GM12878 (cell line): ENCODE measurements at regions not wholly inside any gene's neighbourhood (a gene's known extent, or its start where the extent isn't known, plus 50 kb on each side); places are given as distances from the start of the nearest gene placed in this dataset.
A peak's percentile ranks its signal among the peaks of the same experiment; 100 is the strongest.

Experiments used
- ATAC-seq: fragments of 200-7000 bp; cut with Tn5 transposase; 3 replicates; pipeline ENCODE4 v1.9.1; 2020; ENCODE audit warnings: mild to moderate bottlenecking, moderate library complexity
- BruUV-seq: library from RNA; stranded (reverse); fragments of 400-500 nt; replicated peaks from 2 replicates; lab custom pipeline; 2021; lab: Mats Ljungman, UMichigan
- CTCF ChIA-PET: fragments of 300-600 bp; sonication (Branson Sonifier 250); formaldehyde crosslinking; extraction: SDS; loops from one replicate; lab custom pipeline; 2021; ENCODE audit warnings: inconsistent platforms; lab: Yijun Ruan, JAX
- POLR2A ChIA-PET: fragments of 350-600 bp; formaldehyde crosslinking; extraction: SDS; loops from one replicate; lab custom pipeline; 2021; ENCODE audit warnings: inconsistent platforms; lab: Charles Lee
- RAD21 ChIA-PET: fragments of 300-600 bp; sonication (Branson Sonifier 250); formaldehyde crosslinking; loops from one replicate; lab custom pipeline; 2023; ENCODE audit warnings: antibody characterized with exemption; ENCODE audit not compliant: unreplicated experiment; lab: Charles Lee
- SMC1A ChIA-PET: fragments of 300-600 bp; sonication (Branson Sonifier 250); formaldehyde crosslinking; loops from one replicate; lab custom pipeline; 2023; ENCODE audit not compliant: unreplicated experiment, uncharacterized antibody; lab: Charles Lee
- DNase-seq: peaks from one replicate; pipeline ENCODE4 v3.0.0-alpha.2; 2011; ENCODE audit warnings: low read depth, low spot score
- FAIRE-seq: peaks from 3 replicates; lab custom pipeline; 2011; peaks lifted over from hg19 to GRCh38; lab: Jason Lieb, UNC
- H2AFZ ChIP-seq: 2 replicates; pipeline ENCODE4 v1.6.0; 2011; ENCODE audit warnings: low read depth, low read length, control low read depth; ENCODE audit not compliant: control insufficient read depth
- H3K27ac ChIP-seq: 2 replicates; pipeline ENCODE4 v1.5.1; 2011; ENCODE audit warnings: control low read depth; ENCODE audit not compliant: control insufficient read depth, insufficient read depth
- H3K27me3 ChIP-seq, 2 experiments: replicated peaks in 1 of 2; 2 replicates each; pipeline versions ENCODE4 v1.6.0 to v1.6.1; 2011; ENCODE audit warnings: low read length in 1 of 2; ENCODE audit not compliant: control insufficient read depth in 2 of 2, insufficient read depth in 2 of 2
- H3K36me3 ChIP-seq, 2 experiments: 2 replicates each; pipeline ENCODE4 v1.5.1; 2011; ENCODE audit warnings: low read length in 1 of 2; ENCODE audit not compliant: control insufficient read depth in 2 of 2, insufficient read depth in 2 of 2
- H3K4me1 ChIP-seq: 2 replicates; pipeline ENCODE4 v1.6.1; 2011; ENCODE audit warnings: mild to moderate bottlenecking, low read length, moderate library complexity, mixed read lengths; ENCODE audit not compliant: control insufficient read depth, insufficient read depth
- H3K4me2 ChIP-seq: 2 replicates; pipeline ENCODE4 v1.6.0; 2011; ENCODE audit warnings: control low read depth; ENCODE audit not compliant: control insufficient read depth, insufficient read depth
- H3K4me3 ChIP-seq: fragments of 200-600 bp; sonication (generic); 2 replicates; pipeline ENCODE4 v1.5.1; 2016
- H3K79me2 ChIP-seq: 2 replicates; pipeline ENCODE4 v1.6.0; 2011; ENCODE audit warnings: low read length; ENCODE audit not compliant: control insufficient read depth, insufficient read depth
- H3K9ac ChIP-seq: 2 replicates; pipeline ENCODE4 v1.8.0; 2011; ENCODE audit warnings: low read length, control low read depth, mixed read lengths; ENCODE audit not compliant: control insufficient read depth, insufficient read depth
- H3K9me3 ChIP-seq: replicated peaks from 3 replicates; pipeline ENCODE4 v1.5.1; 2011; ENCODE audit warnings: mild to moderate bottlenecking, low read length; ENCODE audit not compliant: control insufficient read depth, insufficient read depth
- H4K20me1 ChIP-seq: 2 replicates; pipeline ENCODE4 v1.6.0; 2011; ENCODE audit not compliant: control insufficient read depth, insufficient read depth
- BRCA1 ChIP-seq: IDR thresholded peaks from 2 replicates; pipeline ENCODE4 v1.6.1; 2011; ENCODE audit warnings: low read depth, low read length, improper control_type of control experiment
- CBFB ChIP-seq: IDR thresholded peaks from 2 replicates; pipeline ENCODE4 v1.6.1; 2016; ENCODE audit warnings: antibody characterized with exemption, low read depth
- CHD2 ChIP-seq: IDR thresholded peaks from 2 replicates; pipeline ENCODE4 v1.6.1; 2011; ENCODE audit warnings: low read depth, low read length, improper control_type of control experiment, borderline replicate concordance
- FOXM1 ChIP-seq: IDR thresholded peaks from 2 replicates; pipeline ENCODE4 v1.6.1; 2012; ENCODE audit warnings: low read depth, mild to moderate bottlenecking, inconsistent platforms, low read length, moderate library complexity
- JUND ChIP-seq: IDR thresholded peaks from 2 replicates; pipeline ENCODE4 v1.6.1; 2012; ENCODE audit warnings: low read depth, mild to moderate bottlenecking, low read length, improper control_type of control experiment, moderate library complexity
- KDM1A ChIP-seq: fragments of 200-600 bp; sonication (generic); IDR thresholded peaks from 2 replicates; pipeline ENCODE4 v1.6.1; 2016; ENCODE audit warnings: borderline replicate concordance
- PAX5 ChIP-seq: IDR thresholded peaks from 2 replicates; pipeline ENCODE4 v1.6.1; 2011; ENCODE audit warnings: low read depth, low read length, borderline replicate concordance
- PML ChIP-seq: IDR thresholded peaks from 2 replicates; pipeline ENCODE4 v1.6.1; 2012; ENCODE audit warnings: low read length, inconsistent platforms
- SREBF2 ChIP-seq: IDR thresholded peaks from 2 replicates; pipeline ENCODE4 v1.6.1; 2012; ENCODE audit warnings: mild to moderate bottlenecking, low read length
- TAF1 ChIP-seq: IDR thresholded peaks from 2 replicates; pipeline ENCODE4 v1.6.1; 2011; ENCODE audit warnings: mild to moderate bottlenecking, low read depth, low read length, borderline replicate concordance
- in situ Hi-C: fragments of 300-500 bp; cut with MboI; formaldehyde crosslinking; loops from 9 replicates; pipeline ENCODE4 v1.14.3; 2018; ENCODE audit warnings: mixed read lengths
- intact Hi-C: fragments of 100-400 bp; cut with micrococcal nuclease; formaldehyde crosslinking; loops from one replicate; pipeline ENCODE4 v1.14.2; 2022; ENCODE audit not compliant: unreplicated experiment
- TF ChIP-seq, protein P1 (sequence below): IDR thresholded peaks from 2 replicates; pipeline ENCODE4 v1.6.1; 2012; ENCODE audit warnings: improper control_type of control experiment, low read depth, low read length; ENCODE audit not compliant: insufficient replicate concordance
- TF ChIP-seq, protein P2 (sequence below): IDR thresholded peaks from 2 replicates; pipeline ENCODE4 v1.6.1; 2012; ENCODE audit warnings: low read length, inconsistent platforms
- TF ChIP-seq, protein P3 (sequence below): fragments of 450-650 bp; IDR thresholded peaks from 2 replicates; pipeline ENCODE4 v1.6.1; 2014; ENCODE audit warnings: mild to moderate bottlenecking

DNA sequence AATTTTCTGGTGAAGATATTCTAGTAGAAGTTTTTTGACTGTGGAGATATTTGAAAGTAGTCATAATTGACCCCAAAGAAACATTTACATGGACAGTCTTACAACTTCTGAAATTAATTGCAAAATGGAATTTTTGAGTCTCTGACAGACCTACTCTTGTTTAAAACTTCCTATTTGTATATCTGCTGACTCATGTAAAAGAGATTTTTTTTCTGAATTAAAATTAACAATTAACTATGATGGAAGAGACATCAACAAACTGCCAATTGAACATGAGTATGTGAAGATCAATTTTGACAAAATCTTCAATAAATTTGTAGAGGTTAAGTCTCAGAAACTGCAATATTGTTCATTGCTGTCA is 108.5 kb upstream of the MAX start:
- SMC1A ChIA-PET, result interaction anchor here (0.5 to 1.0 kb wide), 6 partner anchors 12 to 618 kb away, joined by 3 to 4 read pairs (median 3); no protein-coding TSS in a partner anchor
- H3K4me1 ChIP-seq, result peaks cover 40% of the 10 kb centered on the region
- H3K36me3 ChIP-seq, result no peaks in the 10 kb centered on the region
- in situ Hi-C loops, result no loop called here
- H3K27ac ChIP-seq, result peak overlapping the region; percentile 21; the same call in 1 of the 2 replicates
- no peaks in the 10 kb centered on the region for H3K27me3 ChIP-seq
- no peak overlapping the region for H2AFZ ChIP-seq
- CTCF ChIA-PET, result no interaction called here
- DNase-seq (no peak), ATAC-seq (no peak), FAIRE-seq (no peak)
- no TSS peak for BruUV-seq
- no peaks in the 10 kb centered on the region for H3K79me2 ChIP-seq
- 0 out of 2 replicates have a peak overlapping the region, but pooled peaks have one; percentile 2 for H3K4me3 ChIP-seq
- POLR2A ChIA-PET, result no interaction called here
- no peak for TF ChIP-seq FOXM1
- TF ChIP-seq TAF1, result no peak
- TF ChIP-seq BRCA1, result no peak
- TF ChIP-seq PML, result no peak
- no peak for TF ChIP-seq SREBF2
- TF ChIP-seq, protein P1, sequence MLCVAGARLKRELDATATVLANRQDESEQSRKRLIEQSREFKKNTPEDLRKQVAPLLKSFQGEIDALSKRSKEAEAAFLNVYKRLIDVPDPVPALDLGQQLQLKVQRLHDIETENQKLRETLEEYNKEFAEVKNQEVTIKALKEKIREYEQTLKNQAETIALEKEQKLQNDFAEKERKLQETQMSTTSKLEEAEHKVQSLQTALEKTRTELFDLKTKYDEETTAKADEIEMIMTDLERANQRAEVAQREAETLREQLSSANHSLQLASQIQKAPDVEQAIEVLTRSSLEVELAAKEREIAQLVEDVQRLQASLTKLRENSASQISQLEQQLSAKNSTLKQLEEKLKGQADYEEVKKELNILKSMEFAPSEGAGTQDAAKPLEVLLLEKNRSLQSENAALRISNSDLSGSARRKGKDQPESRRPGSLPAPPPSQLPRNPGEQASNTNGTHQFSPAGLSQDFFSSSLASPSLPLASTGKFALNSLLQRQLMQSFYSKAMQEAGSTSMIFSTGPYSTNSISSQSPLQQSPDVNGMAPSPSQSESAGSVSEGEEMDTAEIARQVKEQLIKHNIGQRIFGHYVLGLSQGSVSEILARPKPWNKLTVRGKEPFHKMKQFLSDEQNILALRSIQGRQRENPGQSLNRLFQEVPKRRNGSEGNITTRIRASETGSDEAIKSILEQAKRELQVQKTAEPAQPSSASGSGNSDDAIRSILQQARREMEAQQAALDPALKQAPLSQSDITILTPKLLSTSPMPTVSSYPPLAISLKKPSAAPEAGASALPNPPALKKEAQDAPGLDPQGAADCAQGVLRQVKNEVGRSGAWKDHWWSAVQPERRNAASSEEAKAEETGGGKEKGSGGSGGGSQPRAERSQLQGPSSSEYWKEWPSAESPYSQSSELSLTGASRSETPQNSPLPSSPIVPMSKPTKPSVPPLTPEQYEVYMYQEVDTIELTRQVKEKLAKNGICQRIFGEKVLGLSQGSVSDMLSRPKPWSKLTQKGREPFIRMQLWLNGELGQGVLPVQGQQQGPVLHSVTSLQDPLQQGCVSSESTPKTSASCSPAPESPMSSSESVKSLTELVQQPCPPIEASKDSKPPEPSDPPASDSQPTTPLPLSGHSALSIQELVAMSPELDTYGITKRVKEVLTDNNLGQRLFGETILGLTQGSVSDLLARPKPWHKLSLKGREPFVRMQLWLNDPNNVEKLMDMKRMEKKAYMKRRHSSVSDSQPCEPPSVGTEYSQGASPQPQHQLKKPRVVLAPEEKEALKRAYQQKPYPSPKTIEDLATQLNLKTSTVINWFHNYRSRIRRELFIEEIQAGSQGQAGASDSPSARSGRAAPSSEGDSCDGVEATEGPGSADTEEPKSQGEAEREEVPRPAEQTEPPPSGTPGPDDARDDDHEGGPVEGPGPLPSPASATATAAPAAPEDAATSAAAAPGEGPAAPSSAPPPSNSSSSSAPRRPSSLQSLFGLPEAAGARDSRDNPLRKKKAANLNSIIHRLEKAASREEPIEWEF, result no peak
- no peak for TF ChIP-seq CHD2
- no peak for TF ChIP-seq KDM1A
- TF ChIP-seq, protein P2, sequence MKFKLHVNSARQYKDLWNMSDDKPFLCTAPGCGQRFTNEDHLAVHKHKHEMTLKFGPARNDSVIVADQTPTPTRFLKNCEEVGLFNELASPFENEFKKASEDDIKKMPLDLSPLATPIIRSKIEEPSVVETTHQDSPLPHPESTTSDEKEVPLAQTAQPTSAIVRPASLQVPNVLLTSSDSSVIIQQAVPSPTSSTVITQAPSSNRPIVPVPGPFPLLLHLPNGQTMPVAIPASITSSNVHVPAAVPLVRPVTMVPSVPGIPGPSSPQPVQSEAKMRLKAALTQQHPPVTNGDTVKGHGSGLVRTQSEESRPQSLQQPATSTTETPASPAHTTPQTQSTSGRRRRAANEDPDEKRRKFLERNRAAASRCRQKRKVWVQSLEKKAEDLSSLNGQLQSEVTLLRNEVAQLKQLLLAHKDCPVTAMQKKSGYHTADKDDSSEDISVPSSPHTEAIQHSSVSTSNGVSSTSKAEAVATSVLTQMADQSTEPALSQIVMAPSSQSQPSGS, result no peak
- TF ChIP-seq PAX5, result no peak
- no peak for TF ChIP-seq CBFB
- TF ChIP-seq, protein P3, sequence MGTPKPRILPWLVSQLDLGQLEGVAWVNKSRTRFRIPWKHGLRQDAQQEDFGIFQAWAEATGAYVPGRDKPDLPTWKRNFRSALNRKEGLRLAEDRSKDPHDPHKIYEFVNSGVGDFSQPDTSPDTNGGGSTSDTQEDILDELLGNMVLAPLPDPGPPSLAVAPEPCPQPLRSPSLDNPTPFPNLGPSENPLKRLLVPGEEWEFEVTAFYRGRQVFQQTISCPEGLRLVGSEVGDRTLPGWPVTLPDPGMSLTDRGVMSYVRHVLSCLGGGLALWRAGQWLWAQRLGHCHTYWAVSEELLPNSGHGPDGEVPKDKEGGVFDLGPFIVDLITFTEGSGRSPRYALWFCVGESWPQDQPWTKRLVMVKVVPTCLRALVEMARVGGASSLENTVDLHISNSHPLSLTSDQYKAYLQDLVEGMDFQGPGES, result no peak
- TF ChIP-seq JUND, result no peak
- H4K20me1 ChIP-seq, result no peaks in the 10 kb centered on the region
- intact Hi-C loops, result loop anchor here (1.0 kb wide), 2 partner anchors 17 to 42 kb away; no protein-coding TSS in a partner anchor
- peak overlapping the region; percentile 56; the same call in 1 of the 2 replicates for H3K4me2 ChIP-seq
- 0 out of 2 replicates have a peak overlapping the region, but pooled peaks have one; percentile 10 for H3K9ac ChIP-seq
- RAD21 ChIA-PET, result interaction anchor here (1.0 kb wide), 1 partner anchor 81 kb away, joined by 6 read pairs; no protein-coding TSS in a partner anchor
- no peaks in the 10 kb centered on the region for H3K9me3 ChIP-seq
